GM04504 (cell line): ENCODE measurements at regions not wholly inside any gene's neighbourhood (a gene's known extent, or its start where the extent isn't known, plus 50 kb on each side); places are given as distances from the start of the nearest gene placed in this dataset.
"Not testable (repeated sequence)": the region's sequence is repeated elsewhere in the genome, so short reads cannot be mapped to it uniquely, and the experiment has no call there.

Source experiments
- DNase-seq: peaks from one replicate; pipeline ENCODE4 v3.0.0-alpha.2; 2012; ENCODE audit warnings: low read depth

- DNase-seq: no peak
Measured at GRCh38 chrX:63466690-63467089, 115.6 kb upstream of the SPIN4 start.

- DNase-seq: no peak
Measured at GRCh38 chrX:63458981-63459380, 107.8 kb upstream of the SPIN4 start.

GRCh38 chrX:63453571-63453970 lies 102.4 kb upstream of the SPIN4 start:
- DNase-seq: no peak

- no peak for DNase-seq
Measured at GRCh38 chrX:63441717-63442116, 90.6 kb upstream of the SPIN4 start.

- no peak for DNase-seq
Measured at GRCh38 chrX:63439580-63439979, 88.4 kb upstream of the SPIN4 start.

- no peak for DNase-seq
Measured at GRCh38 chrX:63436865-63437264, 85.7 kb upstream of the SPIN4 start.

- no peak for DNase-seq
Measured at GRCh38 chrX:63434665-63435064, 83.5 kb upstream of the SPIN4 start.

GRCh38 chrX:63434206-63434605 lies 83.1 kb upstream of the SPIN4 start:
- DNase-seq: no peak

- no peak for DNase-seq
Measured at GRCh38 chrX:63430026-63430425, 78.9 kb upstream of the SPIN4 start.

GRCh38 chrX:63428348-63428747 lies 77.2 kb upstream of the SPIN4 start:
- no peak for DNase-seq

- no peak for DNase-seq
Measured at GRCh38 chrX:63426519-63426918, 75.4 kb upstream of the SPIN4 start.

GRCh38 chrX:63424063-63424462 lies 72.9 kb upstream of the SPIN4 start:
- DNase-seq: no peak

GRCh38 chrX:63421411-63421810 lies 70.3 kb upstream of the SPIN4 start:
- DNase-seq: no peak

GRCh38 chrX:63418211-63418610 lies 67.1 kb upstream of the SPIN4 start:
- DNase-seq: no peak

GRCh38 chrX:63417649-63418048 lies 66.5 kb upstream of the SPIN4 start:
- no peak for DNase-seq

GRCh38 chrX:63409934-63410333 lies 58.8 kb upstream of the SPIN4 start:
- DNase-seq: not testable (repeated sequence)

GRCh38 chrX:63408050-63408449 lies 56.9 kb upstream of the SPIN4 start:
- no peak for DNase-seq

GRCh38 chrX:63404332-63404731 lies 53.2 kb upstream of the SPIN4 start:
- no peak for DNase-seq

GRCh38 chrX:63402106-63402505 lies 51.0 kb upstream of the SPIN4 start:
- DNase-seq: no peak
